Astrocyte of the spinal cord (primary cell): ENCODE measurements at regions not wholly inside any gene's neighbourhood (a gene's known extent, or its start where the extent isn't known, plus 50 kb on each side); places are given as distances from the start of the nearest gene placed in this dataset.
"Not testable (repeated sequence)": the region's sequence is repeated elsewhere in the genome, so short reads cannot be mapped to it uniquely, and the experiment has no call there.

Source experiments
- DNase-seq: peaks from one replicate; pipeline ENCODE4 v3.0.0; 2011; ENCODE audit warnings: low read depth, low spot score
- H3K4me3 ChIP-seq: 2 replicates; pipeline ENCODE4 v1.5.1; 2011; ENCODE audit warnings: low read depth, mild to moderate bottlenecking, low read length, moderate library complexity
- in situ Hi-C: cut with HindIII; loops from 2 replicates; pipeline ENCODE4 v1.10.0; 2017; ENCODE audit warnings: low sequenced_read_pairs
- TF ChIP-seq, protein P1 (sequence below): IDR thresholded peaks from 2 replicates; pipeline ENCODE4 v1.5.1; 2012; ENCODE audit warnings: low read depth, mild to moderate bottlenecking, low read length, inconsistent platforms

DNA sequence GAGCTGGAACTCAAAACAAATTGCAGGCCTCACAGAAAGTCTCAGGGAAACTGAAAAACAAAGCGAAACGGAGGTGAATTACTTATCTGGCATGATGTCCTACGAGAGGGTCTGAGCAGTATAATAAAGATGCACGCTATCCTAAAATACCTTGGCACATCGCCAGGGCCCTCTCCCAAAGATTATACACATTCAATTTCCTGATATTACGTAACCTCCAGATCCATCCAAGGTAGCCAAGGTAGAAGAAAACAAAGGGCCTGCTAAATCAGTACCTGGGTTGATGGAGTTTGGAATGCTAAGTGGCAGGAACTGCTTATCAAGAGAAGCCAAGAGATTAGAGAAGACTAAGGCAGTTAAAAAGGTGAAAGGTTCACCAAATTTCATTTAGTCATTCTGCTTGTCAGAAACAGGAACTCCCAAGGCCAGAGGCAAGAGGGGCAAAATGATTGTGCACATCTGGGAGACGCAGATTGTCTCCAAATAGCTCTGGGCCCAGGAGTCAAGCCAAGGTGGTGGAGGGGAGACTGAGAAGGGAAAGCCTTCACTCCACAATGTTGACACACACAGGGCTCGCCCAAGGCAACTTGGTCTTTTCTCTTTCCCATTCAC is 236.8 kb upstream of the ATP5MC3 start:
- no peak for DNase-seq
- TF ChIP-seq, protein P1, sequence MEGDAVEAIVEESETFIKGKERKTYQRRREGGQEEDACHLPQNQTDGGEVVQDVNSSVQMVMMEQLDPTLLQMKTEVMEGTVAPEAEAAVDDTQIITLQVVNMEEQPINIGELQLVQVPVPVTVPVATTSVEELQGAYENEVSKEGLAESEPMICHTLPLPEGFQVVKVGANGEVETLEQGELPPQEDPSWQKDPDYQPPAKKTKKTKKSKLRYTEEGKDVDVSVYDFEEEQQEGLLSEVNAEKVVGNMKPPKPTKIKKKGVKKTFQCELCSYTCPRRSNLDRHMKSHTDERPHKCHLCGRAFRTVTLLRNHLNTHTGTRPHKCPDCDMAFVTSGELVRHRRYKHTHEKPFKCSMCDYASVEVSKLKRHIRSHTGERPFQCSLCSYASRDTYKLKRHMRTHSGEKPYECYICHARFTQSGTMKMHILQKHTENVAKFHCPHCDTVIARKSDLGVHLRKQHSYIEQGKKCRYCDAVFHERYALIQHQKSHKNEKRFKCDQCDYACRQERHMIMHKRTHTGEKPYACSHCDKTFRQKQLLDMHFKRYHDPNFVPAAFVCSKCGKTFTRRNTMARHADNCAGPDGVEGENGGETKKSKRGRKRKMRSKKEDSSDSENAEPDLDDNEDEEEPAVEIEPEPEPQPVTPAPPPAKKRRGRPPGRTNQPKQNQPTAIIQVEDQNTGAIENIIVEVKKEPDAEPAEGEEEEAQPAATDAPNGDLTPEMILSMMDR = no peak
- in situ Hi-C loops = no loop called here

DNA sequence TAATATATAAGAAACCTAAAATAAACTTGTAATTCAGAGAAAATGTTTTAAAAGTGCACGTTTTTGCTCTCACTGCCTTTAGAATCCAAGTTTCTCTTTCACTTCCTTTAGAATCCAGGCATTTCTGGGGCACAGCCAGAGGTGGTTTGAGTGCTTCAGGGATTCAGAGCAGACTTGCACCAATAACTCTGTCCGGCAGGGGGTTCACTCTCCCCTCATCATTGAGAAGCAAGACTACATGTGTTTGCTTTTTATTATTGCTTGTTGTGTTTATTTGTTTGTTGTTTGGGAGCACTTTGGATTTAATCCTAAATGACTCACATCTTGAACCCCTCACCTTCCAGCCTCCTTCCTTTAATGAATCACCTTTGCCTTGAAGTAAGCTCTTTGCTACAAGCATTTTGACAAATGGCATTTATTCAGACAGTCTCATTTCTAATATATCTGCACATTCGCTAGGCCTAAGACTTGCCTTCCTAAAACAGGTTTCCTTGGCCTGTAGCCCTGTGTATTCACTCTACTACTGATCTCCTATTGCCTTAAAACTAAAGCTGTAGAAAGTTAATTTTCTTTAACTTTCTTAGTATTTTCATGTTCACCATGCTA is 233.5 kb upstream of the ATP5MC3 start:
- peak; percentile 66 for DNase-seq
- in situ Hi-C loops = no loop called here
- TF ChIP-seq, protein P1 = peak; percentile 77
- no peak overlapping the region for H3K4me3 ChIP-seq

More for the DNA sequence above, 236.8 kb upstream of the ATP5MC3 start:
- no peak overlapping the region for H3K4me3 ChIP-seq

DNA sequence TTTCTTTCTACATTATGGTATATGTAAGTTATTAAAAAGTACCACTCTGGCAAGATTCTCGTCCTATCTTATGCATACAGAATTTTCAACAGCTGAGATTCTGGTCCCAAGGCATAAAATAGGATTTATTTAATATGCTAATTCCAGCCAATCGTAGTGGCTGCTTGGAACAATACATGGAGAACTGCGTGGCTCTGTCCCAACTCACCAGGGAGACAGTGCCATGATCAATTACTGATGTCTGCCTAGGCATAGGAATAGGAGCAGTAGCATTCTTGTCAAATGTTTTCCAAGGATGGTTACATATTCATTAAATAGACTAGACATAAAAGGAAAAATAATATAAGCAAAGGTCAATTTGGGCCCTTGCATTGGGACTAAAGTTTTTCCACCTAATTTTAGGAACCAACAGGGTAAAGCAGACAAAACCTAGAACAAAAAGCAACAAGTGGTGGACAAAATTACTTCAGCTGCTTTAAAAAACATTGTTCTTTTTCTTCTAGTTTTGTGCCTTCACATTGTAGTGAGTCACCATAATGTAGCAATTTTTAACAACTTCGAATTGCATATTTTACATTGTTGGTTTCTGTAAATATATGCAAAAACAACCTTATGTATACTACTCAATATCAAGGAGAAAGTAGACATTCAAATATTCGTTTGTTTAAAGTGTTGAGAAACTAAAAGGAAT is 232.8 kb upstream of the ATP5MC3 start:
- no peak for DNase-seq
- in situ Hi-C loops = no loop called here
- TF ChIP-seq, protein P1 = no peak
- no peak overlapping the region for H3K4me3 ChIP-seq

DNA sequence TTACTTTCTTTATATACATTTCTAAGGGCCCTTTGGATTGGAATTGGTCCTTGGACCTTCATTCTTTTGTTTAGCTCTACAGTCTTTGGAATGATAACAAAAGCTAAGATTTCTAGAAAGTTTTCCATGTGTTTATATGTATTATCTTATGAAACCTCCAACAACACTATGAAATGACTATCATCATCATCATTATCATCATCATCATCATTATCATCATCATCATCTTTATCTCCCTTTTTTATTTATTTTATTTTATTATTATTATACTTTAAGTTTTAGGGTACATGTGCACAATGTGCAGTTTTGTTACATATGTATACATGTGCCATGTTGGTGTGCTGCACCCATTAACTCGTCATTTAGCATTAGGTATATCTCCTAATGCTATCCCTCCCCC is 229.4 kb upstream of the ATP5MC3 start:
- in situ Hi-C loops, DNase-seq, H3K4me3 ChIP-seq: not testable (repeated sequence)

DNA sequence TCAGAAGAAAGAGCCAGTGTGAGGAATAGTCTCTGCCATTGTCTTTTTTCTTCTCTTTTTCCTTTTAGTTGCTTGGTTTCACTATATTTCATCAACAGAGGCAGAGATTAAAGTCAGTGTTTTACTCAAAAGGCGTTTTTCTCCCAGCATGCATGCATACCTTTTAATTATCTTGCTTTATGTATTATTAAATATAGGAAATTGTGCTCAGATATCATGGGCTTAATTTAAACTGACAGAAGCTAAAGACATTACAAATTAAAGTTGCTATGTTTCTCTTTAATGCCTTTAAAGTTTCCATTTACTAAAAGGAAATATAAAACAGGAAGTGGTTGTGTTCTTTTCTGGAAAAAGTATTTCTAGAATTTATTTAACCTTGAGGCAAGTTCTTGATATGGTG is 223.3 kb upstream of the ATP5MC3 start:
- H3K4me3 ChIP-seq = no peak overlapping the region
- in situ Hi-C loops = no loop called here
- TF ChIP-seq, protein P1 = no peak
- no peak for DNase-seq

DNA sequence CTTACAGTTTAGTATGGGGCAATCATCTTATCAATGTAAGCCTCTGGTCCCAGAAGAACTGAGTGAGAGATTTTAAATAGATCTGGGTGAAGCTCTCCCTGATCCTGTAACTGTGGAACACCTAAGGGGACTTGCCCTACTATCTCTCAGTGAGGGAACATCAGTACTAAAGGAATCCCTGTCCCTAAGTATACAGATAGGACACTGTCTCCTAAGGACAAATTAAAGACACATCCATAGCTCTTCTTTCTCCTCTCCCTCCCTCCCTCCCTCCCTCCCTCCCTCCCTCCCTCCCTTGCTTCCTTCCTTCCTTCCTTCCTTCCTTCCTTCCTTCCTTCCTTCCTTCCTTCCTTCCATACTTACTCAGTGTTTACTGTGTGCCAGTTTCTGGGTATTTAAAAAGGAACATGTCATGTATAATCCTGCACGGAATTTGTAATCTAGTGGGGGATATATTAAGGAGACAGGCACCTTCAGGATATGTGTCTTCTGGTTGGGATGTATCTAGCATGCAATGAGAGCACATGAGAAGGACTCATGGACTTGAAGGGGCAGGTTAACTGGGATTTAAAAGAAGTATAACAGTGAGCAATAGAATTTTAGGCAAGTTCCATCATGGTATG is 222.2 kb upstream of the ATP5MC3 start:
- TF ChIP-seq, protein P1 = no peak
- DNase-seq = no peak
- in situ Hi-C loops = no loop called here
- no peak overlapping the region for H3K4me3 ChIP-seq

DNA sequence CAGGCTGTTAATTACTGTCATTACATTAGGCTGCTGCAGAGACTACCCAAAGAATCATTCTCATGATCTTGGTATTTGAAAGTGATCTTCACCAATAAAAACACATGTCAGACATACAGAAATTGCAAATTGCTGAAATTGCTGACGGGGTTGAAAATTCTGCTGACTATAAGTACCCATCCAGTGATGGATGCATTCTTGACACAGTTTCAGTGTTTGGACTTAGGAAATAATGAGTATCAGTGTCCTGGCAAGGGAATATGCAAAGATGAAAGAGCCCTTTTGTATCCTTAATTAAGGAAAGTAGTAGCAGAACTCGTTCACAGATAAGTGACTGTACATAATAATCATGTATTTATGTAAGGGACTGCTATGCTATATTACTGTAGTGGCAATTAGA is 221.1 kb upstream of the ATP5MC3 start:
- TF ChIP-seq, protein P1 = no peak
- no peak overlapping the region for H3K4me3 ChIP-seq
- DNase-seq = no peak
- in situ Hi-C loops = no loop called here
